Mesendoderm (in vitro differentiated cells): ENCODE measurements at regions not wholly inside any gene's neighbourhood (a gene's known extent, or its start where the extent isn't known, plus 50 kb on each side); places are given as distances from the start of the nearest gene placed in this dataset.

Experiments
- DNase-seq: peaks from one replicate; pipeline ENCODE4 v3.0.0; 2013
- H2AK5ac ChIP-seq: 2 replicates; pipeline ENCODE4 v1.6.1; 2013; ENCODE audit warnings: low read length, inconsistent platforms
- H2BK120ac ChIP-seq: 2 replicates; pipeline ENCODE4 v1.6.1; 2013; ENCODE audit warnings: low read depth, mild to moderate bottlenecking, low read length, moderate library complexity, mixed read lengths
- H2BK15ac ChIP-seq: replicated peaks from 2 replicates; pipeline ENCODE4 v1.6.1; 2013; ENCODE audit warnings: low read depth, mild to moderate bottlenecking, moderate library complexity
- H2BK5ac ChIP-seq: 2 replicates; pipeline ENCODE4 v1.6.1; 2013; ENCODE audit warnings: low read length, inconsistent platforms
- H3K18ac ChIP-seq: 2 replicates; pipeline ENCODE4 v1.6.1; 2013; ENCODE audit warnings: mild to moderate bottlenecking, low read length, mixed read lengths
- H3K23ac ChIP-seq: one replicate; pipeline ENCODE4 v1.6.1; 2013; ENCODE audit warnings: low read length
- H3K27ac ChIP-seq: 2 replicates; pipeline ENCODE4 v1.5.1; 2013; ENCODE audit warnings: low read depth, mild to moderate bottlenecking, inconsistent platforms, low read length, moderate library complexity
- H3K27me3 ChIP-seq: 2 replicates; pipeline ENCODE4 v1.6.1; 2013; ENCODE audit warnings: low read length, control low read depth, mild to moderate bottlenecking, inconsistent platforms; ENCODE audit not compliant: insufficient read depth, poor library complexity
- H3K36me3 ChIP-seq: 2 replicates; pipeline ENCODE4 v1.6.1; 2013; ENCODE audit warnings: low read length, inconsistent platforms; ENCODE audit not compliant: control insufficient read depth, insufficient read depth
- H3K4ac ChIP-seq: one replicate; pipeline ENCODE4 v1.6.1; 2013; ENCODE audit warnings: low read depth, mild to moderate bottlenecking, low read length, moderate library complexity
- H3K4me1 ChIP-seq: 2 replicates; pipeline ENCODE4 v1.6.1; 2013; ENCODE audit warnings: low read depth, low read length, inconsistent platforms; ENCODE audit not compliant: control insufficient read depth
- H3K4me2 ChIP-seq: 2 replicates; pipeline ENCODE4 v1.6.1; 2013; ENCODE audit warnings: low read length
- H3K4me3 ChIP-seq: 2 replicates; pipeline ENCODE4 v1.5.1; 2013; ENCODE audit warnings: mild to moderate bottlenecking, low read length
- H3K56ac ChIP-seq: one replicate; pipeline ENCODE4 v1.6.1; 2013; ENCODE audit warnings: low read length
- H3K79me1 ChIP-seq: 2 replicates; pipeline ENCODE4 v1.6.1; 2013; ENCODE audit warnings: low read length, inconsistent platforms
- H3K79me2 ChIP-seq: 2 replicates; pipeline ENCODE4 v1.6.1; 2013; ENCODE audit warnings: mild to moderate bottlenecking, low read length; ENCODE audit not compliant: control insufficient read depth, insufficient read depth
- H3K9ac ChIP-seq: 2 replicates; pipeline ENCODE4 v1.6.1; 2013; ENCODE audit warnings: low read length, inconsistent platforms
- H4K5ac ChIP-seq: one replicate; pipeline ENCODE4 v1.6.1; 2013; ENCODE audit warnings: low read length
- H4K8ac ChIP-seq: one replicate; pipeline ENCODE4 v1.6.1; 2013; ENCODE audit warnings: low read depth, mild to moderate bottlenecking, control low read depth, low read length, moderate library complexity
- WGBS: extraction: QIAGEN DNeasy Blood & Tissue Kit; methylation state at CpG from one replicate; pipeline ENCODE4 v1.1.7; 2013; ENCODE audit warnings: low lambda C conversion rate, missing lambda C conversion rate; ENCODE audit not compliant: insufficient coverage; ENCODE audit errors: extremely low coverage; 5-methylcytosine and 5-hydroxymethylcytosine counted together

GRCh38 chr13:24096659-24097058 is 63.9 kb upstream of the SPATA13 start:
- no peak for DNase-seq
- Histone ChIP-seq H4K8ac (no peak overlapping the region), H3K56ac (no peak overlapping the region), H3K36me3 (no peaks in the 10 kb centered on the region), H2BK15ac (no peak overlapping the region), H2BK120ac (no peak overlapping the region), H3K4me2 (no peak overlapping the region), H3K79me2 (no peaks in the 10 kb centered on the region), H3K18ac (no peak overlapping the region), H3K4me3 (no peak overlapping the region), H4K5ac (no peak overlapping the region), H3K27me3 (no peaks in the 10 kb centered on the region), H3K4ac (no peak overlapping the region), H3K27ac (no peak overlapping the region), H2AK5ac (no peak overlapping the region), H2BK5ac (no peak overlapping the region), H3K79me1 (no peaks in the 10 kb centered on the region), H3K4me1 (no peaks in the 10 kb centered on the region), H3K9ac (no peak overlapping the region), H3K23ac (no peak overlapping the region)
- WGBS: no CpG with 5 or more reads among the region's 3 CpGs

DNA sequence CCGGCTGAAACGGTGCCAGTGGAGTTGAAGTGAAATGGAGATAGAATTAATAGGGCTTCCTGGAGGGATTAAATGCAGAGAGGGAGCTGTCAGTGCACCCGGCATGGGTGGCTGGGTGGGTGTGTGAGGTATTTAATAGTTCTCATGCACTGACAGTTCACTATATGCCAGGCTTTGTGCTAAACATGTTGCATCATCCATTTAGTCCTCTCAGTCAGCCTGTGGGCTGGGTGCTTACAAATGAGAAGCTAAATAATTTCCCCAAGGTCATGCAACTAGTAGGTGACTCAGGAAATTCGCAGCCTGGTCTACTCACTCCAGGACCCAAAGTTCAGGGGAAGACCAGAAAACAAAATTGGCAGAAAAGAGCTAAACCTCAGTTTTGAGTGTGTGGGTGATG is 63.5 kb upstream of the SPATA13 start:
- no peak overlapping the region for H2BK120ac ChIP-seq
- no peaks in the 10 kb centered on the region for H3K79me2 ChIP-seq
- no peak overlapping the region for H2BK5ac ChIP-seq
- H3K56ac ChIP-seq: no peak overlapping the region
- H2BK15ac ChIP-seq: no peak overlapping the region
- no peak overlapping the region for H3K4me2 ChIP-seq
- no peak overlapping the region for H4K8ac ChIP-seq
- H3K36me3 ChIP-seq: no peaks in the 10 kb centered on the region
- no peak overlapping the region for H3K4me3 ChIP-seq
- H3K79me1 ChIP-seq: no peaks in the 10 kb centered on the region
- no peak overlapping the region for H3K9ac ChIP-seq
- H3K18ac ChIP-seq: no peak overlapping the region
- H3K27ac ChIP-seq: no peak overlapping the region
- no peak overlapping the region for H2AK5ac ChIP-seq
- H4K5ac ChIP-seq: no peak overlapping the region
- H3K4ac ChIP-seq: no peak overlapping the region
- H3K27me3 ChIP-seq: no peaks in the 10 kb centered on the region
- H3K23ac ChIP-seq: no peak overlapping the region
- no CpG with 5 or more reads among the region's 4 CpGs for WGBS
- no peaks in the 10 kb centered on the region for H3K4me1 ChIP-seq
- no peak for DNase-seq

DNA sequence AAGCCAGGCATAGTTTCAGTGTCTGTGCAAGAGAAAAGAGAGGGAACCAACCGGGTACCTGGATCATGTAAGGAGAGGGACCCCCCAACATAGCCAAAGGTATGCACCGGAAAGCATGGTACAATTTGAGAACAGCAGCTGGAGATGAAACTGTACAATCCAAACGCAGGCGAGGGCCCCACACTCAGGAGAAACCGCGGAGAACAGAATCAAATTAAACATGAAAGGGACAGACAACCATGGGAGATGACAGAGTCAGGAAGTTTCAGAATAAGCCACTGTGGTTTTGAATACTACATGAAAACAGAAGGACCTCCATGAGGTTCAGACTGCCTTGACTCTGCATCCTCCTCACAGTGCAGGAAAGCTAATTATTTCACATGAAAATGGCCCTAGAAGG is 62.9 kb upstream of the SPATA13 start:
- peak overlapping the region; percentile 16 for H3K23ac ChIP-seq
- WGBS: no CpG with 5 or more reads among the region's 6 CpGs
- H3K56ac ChIP-seq: no peak overlapping the region
- no peak overlapping the region for H3K18ac ChIP-seq
- no peak overlapping the region for H3K4me2 ChIP-seq
- no peaks in the 10 kb centered on the region for H3K79me2 ChIP-seq
- no peak overlapping the region for H2BK5ac ChIP-seq
- no peak overlapping the region for H4K8ac ChIP-seq
- H3K36me3 ChIP-seq: no peaks in the 10 kb centered on the region
- no peaks in the 10 kb centered on the region for H3K27me3 ChIP-seq
- no peaks in the 10 kb centered on the region for H3K4me1 ChIP-seq
- H3K79me1 ChIP-seq: no peaks in the 10 kb centered on the region
- no peak overlapping the region for H3K4me3 ChIP-seq
- H3K9ac ChIP-seq: no peak overlapping the region
- DNase-seq: no peak
- no peak overlapping the region for H4K5ac ChIP-seq
- H3K4ac ChIP-seq: no peak overlapping the region
- no peak overlapping the region for H2AK5ac ChIP-seq
- H3K27ac ChIP-seq: no peak overlapping the region
- H2BK120ac ChIP-seq: no peak overlapping the region
- H2BK15ac ChIP-seq: no peak overlapping the region

GRCh38 chr13:24099490-24099889 is 61.0 kb upstream of the SPATA13 start:
- Histone ChIP-seq H3K4me2 (no peak overlapping the region), H4K5ac (no peak overlapping the region), H3K9ac (no peak overlapping the region), H3K56ac (no peak overlapping the region), H2BK15ac (no peak overlapping the region), H3K79me2 (no peaks in the 10 kb centered on the region), H3K4ac (no peak overlapping the region), H2BK5ac (no peak overlapping the region), H3K27ac (no peak overlapping the region), H3K36me3 (no peaks in the 10 kb centered on the region), H3K18ac (no peak overlapping the region), H3K27me3 (no peaks in the 10 kb centered on the region), H3K23ac (no peak overlapping the region), H3K79me1 (no peaks in the 10 kb centered on the region), H2BK120ac (no peak overlapping the region), H3K4me3 (no peak overlapping the region), H3K4me1 (no peaks in the 10 kb centered on the region), H4K8ac (no peak overlapping the region), H2AK5ac (no peak overlapping the region)
- WGBS: no CpG with 5 or more reads among the region's 5 CpGs
- no peak for DNase-seq

- H2BK120ac ChIP-seq: no peak overlapping the region
- H3K79me2 ChIP-seq: no peaks in the 10 kb centered on the region
- no peak overlapping the region for H3K4ac ChIP-seq
- H2BK15ac ChIP-seq: no peak overlapping the region
- no peak overlapping the region for H2BK5ac ChIP-seq
- H4K8ac ChIP-seq: no peak overlapping the region
- H4K5ac ChIP-seq: no peak overlapping the region
- WGBS: no CpG with 5 or more reads among the region's 3 CpGs
- H3K4me3 ChIP-seq: no peak overlapping the region
- no peaks in the 10 kb centered on the region for H3K4me1 ChIP-seq
- no peaks in the 10 kb centered on the region for H3K27me3 ChIP-seq
- H3K4me2 ChIP-seq: no peak overlapping the region
- no peak for DNase-seq
- no peak overlapping the region for H3K23ac ChIP-seq
- H3K79me1 ChIP-seq: no peaks in the 10 kb centered on the region
- H3K56ac ChIP-seq: no peak overlapping the region
- no peaks in the 10 kb centered on the region for H3K36me3 ChIP-seq
- H2AK5ac ChIP-seq: no peak overlapping the region
- H3K27ac ChIP-seq: no peak overlapping the region
- no peak overlapping the region for H3K18ac ChIP-seq
- H3K9ac ChIP-seq: no peak overlapping the region
Measured at GRCh38 chr13:24100188-24100587, 60.3 kb upstream of the SPATA13 start.

- no CpG with 5 or more reads among the region's 9 CpGs for WGBS
- no peak for DNase-seq
- Histone ChIP-seq H3K4ac (no peak overlapping the region), H3K4me1 (no peaks in the 10 kb centered on the region), H3K36me3 (no peaks in the 10 kb centered on the region), H2BK120ac (no peak overlapping the region), H2BK15ac (no peak overlapping the region), H2BK5ac (no peak overlapping the region), H3K18ac (no peak overlapping the region), H2AK5ac (no peak overlapping the region), H3K9ac (no peak overlapping the region), H3K4me2 (no peak overlapping the region), H4K8ac (no peak overlapping the region), H4K5ac (no peak overlapping the region), H3K27ac (no peak overlapping the region), H3K56ac (no peak overlapping the region), H3K27me3 (no peaks in the 10 kb centered on the region), H3K79me2 (no peaks in the 10 kb centered on the region), H3K23ac (no peak overlapping the region), H3K79me1 (no peaks in the 10 kb centered on the region), H3K4me3 (no peak overlapping the region)
Measured at GRCh38 chr13:24103782-24104372, 56.6 kb upstream of the SPATA13 start.
